Left ventricle myocardium superior (tissue), 1 donor: ENCODE measurements at regions not wholly inside any gene's neighbourhood (a gene's known extent, or its start where the extent isn't known, plus 50 kb on each side); places are given as distances from the start of the nearest gene placed in this dataset.
A peak's percentile ranks its signal among the peaks of the same experiment; 100 is the strongest.

Experiments
- ATAC-seq: fragments of 200-7000 bp; cut with Tn5 transposase; one replicate; pipeline ENCODE4 v1.9.1; 2020; ENCODE audit warnings: mild to moderate bottlenecking, moderate library complexity
- DNase-seq: peaks from one replicate; pipeline ENCODE4 v3.0.0-alpha.2; 2020
- intact Hi-C: fragments of 100-400 bp; cut with micrococcal nuclease; formaldehyde crosslinking; loops from one replicate; pipeline ENCODE4 v1.11.0; 2022
- donor health status: DM: no; HTN: yes; CAD: no; lungs with severe emphysema.

DNA sequence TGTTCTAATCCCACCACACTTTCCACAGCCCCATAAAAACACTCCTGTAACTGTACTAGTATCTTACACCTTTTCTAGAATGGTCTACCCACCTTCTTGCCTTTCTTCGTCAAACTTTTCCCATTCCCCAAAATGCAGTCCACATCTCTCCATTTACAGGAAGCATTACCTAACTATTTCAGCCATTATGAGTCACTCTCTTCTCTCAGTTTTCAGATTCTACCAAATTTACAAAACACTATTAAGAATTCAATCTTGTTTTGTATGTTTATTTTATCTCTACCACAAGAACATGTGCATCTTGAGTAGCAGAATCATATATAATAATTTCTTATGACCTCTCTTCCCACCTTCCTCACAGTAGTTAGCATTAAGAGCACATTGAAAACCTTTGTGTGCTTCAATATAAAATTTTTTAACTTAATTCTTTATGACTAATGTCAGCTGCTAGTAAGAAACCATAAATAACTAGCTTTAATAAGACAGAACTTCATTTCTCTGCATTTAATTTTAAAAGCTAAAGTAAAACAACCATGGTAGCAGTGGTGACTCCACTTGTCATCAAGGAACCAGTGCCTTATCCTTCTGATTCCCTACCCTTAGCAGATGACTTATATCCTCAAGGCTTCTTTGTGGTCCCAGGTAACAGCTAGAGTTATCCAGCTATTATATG is 56.6 kb upstream of the MAP2 start:
- DNase-seq = no peak
- ATAC-seq = no peak
- intact Hi-C loops = no loop called here

DNA sequence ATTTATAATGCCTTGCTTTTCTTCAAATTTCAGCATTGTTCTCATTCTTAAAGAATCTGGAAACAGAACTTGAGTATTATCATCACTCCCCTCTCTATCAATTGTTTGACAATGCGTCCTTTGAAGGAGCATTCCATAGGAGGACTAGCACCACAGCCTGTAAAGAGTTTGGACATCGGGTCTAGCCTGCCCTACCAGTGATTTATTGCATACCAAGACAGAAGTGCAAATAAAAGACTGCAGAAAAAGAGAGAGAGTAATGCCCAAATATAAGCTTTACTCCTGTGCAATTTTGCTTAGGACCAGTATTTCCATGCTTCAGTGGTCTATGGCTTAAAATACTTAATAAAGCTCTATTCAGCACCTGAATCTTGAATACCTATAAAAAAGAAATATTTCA is 55.4 kb upstream of the MAP2 start:
- ATAC-seq (no peak), DNase-seq (no peak)
- intact Hi-C loops = no loop called here

GRCh38 chr2:209368914-209369313 is 54.9 kb upstream of the MAP2 start:
- intact Hi-C loops = no loop called here
- DNase-seq = peak; percentile 30
- peak; percentile 91 for ATAC-seq

DNA sequence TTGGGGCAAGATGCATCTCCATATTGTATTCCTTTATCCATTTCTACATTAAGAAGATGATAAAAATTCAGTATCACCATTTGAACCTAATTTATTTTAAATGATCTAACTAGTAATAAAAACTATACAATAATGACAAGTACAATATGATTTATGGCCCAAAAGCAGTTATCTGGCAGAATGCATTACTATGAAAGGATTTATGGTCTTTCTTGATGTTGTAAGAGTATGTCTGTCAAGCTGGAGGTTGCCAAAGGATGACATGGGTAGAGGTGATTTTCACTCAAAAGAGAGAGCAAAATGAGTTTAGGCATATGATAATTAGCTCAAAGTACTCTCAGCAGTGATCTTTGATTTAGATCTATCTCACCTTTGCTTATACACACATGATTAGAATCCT is 54.2 kb upstream of the MAP2 start:
- intact Hi-C loops = no loop called here
- DNase-seq = no peak
- no peak for ATAC-seq

DNA sequence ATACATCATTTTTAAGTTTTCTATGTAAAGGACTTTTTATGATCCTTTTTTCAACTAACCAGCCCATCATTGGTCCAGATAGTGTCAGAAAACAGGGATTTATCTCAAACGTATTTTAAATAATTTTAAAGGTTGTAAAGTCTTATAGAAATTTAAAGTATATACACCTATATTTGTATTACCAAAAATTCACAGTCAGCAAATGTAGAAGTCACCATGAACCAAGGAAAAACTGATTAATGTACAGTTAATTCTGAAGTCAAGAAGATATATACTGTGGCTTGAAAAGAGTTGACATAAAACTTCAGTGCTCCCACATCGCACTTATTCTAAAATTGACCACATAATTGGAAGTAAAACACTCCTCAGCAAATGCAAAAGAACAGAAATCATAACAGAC is 52.4 kb upstream of the MAP2 start:
- intact Hi-C loops = no loop called here
- DNase-seq (no peak), ATAC-seq (no peak)
